Rectal smooth muscle tissue (tissue), 1 donor: ENCODE measurements at regions not wholly inside any gene's neighbourhood (a gene's known extent, or its start where the extent isn't known, plus 50 kb on each side); places are given as distances from the start of the nearest gene placed in this dataset.

Experiments
- H3K27ac ChIP-seq: one replicate; pipeline ENCODE4 v1.7.0; 2013; ENCODE audit warnings: low read depth, low read length, inconsistent platforms
- H3K27me3 ChIP-seq: one replicate; pipeline ENCODE4 v1.7.0; 2013; ENCODE audit warnings: low read length; ENCODE audit not compliant: control insufficient read depth, insufficient read depth
- H3K36me3 ChIP-seq: one replicate; pipeline ENCODE4 v1.7.0; 2013; ENCODE audit warnings: low read length; ENCODE audit not compliant: control insufficient read depth, insufficient read depth
- H3K4me1 ChIP-seq: one replicate; pipeline ENCODE4 v1.7.0; 2013; ENCODE audit warnings: low read length; ENCODE audit not compliant: control insufficient read depth, insufficient read depth
- H3K4me3 ChIP-seq: one replicate; pipeline ENCODE4 v1.7.0; 2013; ENCODE audit warnings: low read length
- H3K9ac ChIP-seq: one replicate; pipeline ENCODE4 v1.7.0; 2013; ENCODE audit warnings: low read length

DNA sequence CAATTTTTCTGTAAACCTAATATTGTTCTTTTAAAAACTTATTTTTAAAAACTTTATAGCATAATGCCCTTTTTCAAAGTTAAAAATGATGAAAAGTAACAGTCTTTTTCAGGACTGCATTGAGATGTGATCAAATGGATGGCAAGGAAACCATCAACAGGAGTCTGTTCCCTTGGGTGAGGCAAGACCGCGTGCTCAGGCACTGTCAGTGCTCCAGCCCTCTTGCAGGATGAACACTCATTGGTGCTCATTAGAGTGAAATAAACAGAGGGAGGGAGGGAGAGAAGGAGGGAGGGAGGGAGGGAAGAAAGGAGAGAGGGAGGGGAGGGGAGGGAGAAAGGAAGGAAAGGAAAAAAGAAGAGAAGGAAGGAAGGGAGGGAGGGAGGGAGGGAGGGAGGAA, 145.7 kb upstream of the CHST15 start:
- H3K4me3 ChIP-seq: no peak overlapping the region
- no peak overlapping the region for H3K27ac ChIP-seq
- H3K36me3 ChIP-seq: no peaks in the 10 kb centered on the region
- H3K4me1 ChIP-seq: no peaks in the 10 kb centered on the region
- no peak overlapping the region for H3K9ac ChIP-seq
- no peaks in the 10 kb centered on the region for H3K27me3 ChIP-seq

DNA sequence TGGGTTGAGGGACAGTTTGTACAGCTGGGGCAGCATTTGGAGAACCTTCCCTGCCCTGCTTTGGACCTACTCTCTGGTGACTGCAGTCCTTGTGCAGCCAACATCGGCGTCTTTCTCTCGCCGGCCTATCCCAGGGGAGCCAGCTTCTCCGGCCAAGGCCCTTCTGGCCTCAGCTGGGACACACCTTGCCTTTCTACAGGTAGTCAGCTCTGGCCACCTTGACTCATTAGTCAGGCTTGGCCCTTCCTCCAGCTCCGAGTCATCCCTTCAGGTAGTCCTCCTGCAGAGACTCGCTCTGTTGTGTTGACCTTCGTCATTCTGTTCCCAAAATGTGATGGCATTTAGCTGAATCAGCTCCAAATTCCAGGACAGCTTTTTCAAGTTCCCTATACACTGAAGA, 145.0 kb upstream of the CHST15 start:
- no peaks in the 10 kb centered on the region for H3K4me1 ChIP-seq
- no peak overlapping the region for H3K9ac ChIP-seq
- no peak overlapping the region for H3K4me3 ChIP-seq
- no peak overlapping the region for H3K27ac ChIP-seq
- H3K36me3 ChIP-seq: no peaks in the 10 kb centered on the region
- H3K27me3 ChIP-seq: no peaks in the 10 kb centered on the region

DNA sequence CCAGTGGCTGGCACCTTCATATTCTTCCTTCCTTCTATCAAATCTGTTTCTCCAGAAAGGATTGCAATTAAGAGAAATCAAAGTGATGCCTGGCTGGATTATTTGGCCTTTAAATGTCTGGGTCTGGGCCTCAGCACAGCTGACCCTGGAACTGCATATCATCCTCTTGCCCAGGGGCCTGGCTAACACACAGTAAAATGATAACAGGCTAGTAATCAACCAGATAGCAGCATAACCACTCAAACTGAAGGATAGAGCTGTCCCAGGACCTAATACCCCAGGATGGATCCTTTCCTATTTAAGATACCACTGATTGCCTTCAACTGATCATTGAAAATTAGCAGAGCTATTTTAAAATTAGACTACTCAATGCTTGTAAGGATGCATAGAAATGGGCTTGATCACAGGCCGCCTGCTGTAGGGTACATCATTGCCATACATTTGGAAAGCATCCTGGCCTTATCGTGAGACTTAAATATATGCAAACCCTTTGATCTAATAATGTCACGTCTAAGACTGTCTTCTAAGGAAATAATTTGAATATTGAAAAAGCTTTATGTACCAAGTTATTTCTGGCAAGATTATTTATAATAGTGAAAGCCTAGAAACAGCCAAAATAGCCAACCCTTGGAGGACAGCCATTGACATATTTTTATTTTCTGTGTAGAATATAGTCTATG, 144.0 kb upstream of the CHST15 start:
- H3K27me3 ChIP-seq: no peaks in the 10 kb centered on the region
- H3K9ac ChIP-seq: no peak overlapping the region
- no peaks in the 10 kb centered on the region for H3K36me3 ChIP-seq
- H3K4me1 ChIP-seq: no peaks in the 10 kb centered on the region
- no peak overlapping the region for H3K27ac ChIP-seq
- H3K4me3 ChIP-seq: no peak overlapping the region

DNA sequence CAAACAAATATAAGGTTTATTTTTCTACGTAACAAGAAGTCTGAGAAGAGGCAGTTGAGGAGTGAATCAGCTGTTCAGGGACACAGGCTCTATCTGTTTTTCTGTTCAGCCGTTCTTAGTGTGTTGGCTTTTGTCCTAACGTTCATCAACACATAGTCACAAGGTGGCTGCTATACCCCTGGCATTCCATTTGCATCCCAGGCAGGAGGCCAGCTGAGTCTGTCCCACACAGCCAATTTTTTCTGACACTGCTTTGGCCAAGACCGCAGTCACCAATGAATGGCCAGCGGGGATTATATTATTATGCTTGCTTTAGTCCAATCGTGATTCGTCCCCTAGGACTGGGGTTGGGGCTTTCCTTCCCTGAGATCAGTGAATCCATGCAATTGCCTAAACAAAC, 143.4 kb upstream of the CHST15 start:
- H3K4me1 ChIP-seq: no peaks in the 10 kb centered on the region
- H3K36me3 ChIP-seq: no peaks in the 10 kb centered on the region
- H3K9ac ChIP-seq: no peak overlapping the region
- no peak overlapping the region for H3K27ac ChIP-seq
- no peak overlapping the region for H3K4me3 ChIP-seq
- no peaks in the 10 kb centered on the region for H3K27me3 ChIP-seq

DNA sequence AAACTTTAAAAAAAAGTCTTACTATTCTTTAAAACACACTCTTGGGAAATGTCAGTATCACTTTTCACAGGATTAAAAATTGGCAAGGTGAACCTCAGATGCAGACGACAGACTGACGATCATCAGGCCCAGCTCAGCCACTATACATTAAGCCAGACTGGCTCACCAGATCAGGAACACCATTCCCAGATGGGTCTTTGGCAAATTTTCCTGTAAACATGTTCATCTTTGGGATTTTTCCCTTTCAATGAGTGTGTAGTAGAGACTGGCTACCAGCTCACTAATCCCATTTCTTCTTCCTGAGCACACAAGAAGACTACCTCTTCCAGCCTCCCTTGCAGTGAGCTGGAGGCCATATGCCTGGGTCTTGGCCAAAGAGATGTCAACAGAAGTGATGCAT, 142.7 kb upstream of the CHST15 start:
- H3K36me3 ChIP-seq: no peaks in the 10 kb centered on the region
- no peak overlapping the region for H3K9ac ChIP-seq
- no peak overlapping the region for H3K27ac ChIP-seq
- H3K4me3 ChIP-seq: no peak overlapping the region
- no peaks in the 10 kb centered on the region for H3K4me1 ChIP-seq
- H3K27me3 ChIP-seq: no peaks in the 10 kb centered on the region

DNA sequence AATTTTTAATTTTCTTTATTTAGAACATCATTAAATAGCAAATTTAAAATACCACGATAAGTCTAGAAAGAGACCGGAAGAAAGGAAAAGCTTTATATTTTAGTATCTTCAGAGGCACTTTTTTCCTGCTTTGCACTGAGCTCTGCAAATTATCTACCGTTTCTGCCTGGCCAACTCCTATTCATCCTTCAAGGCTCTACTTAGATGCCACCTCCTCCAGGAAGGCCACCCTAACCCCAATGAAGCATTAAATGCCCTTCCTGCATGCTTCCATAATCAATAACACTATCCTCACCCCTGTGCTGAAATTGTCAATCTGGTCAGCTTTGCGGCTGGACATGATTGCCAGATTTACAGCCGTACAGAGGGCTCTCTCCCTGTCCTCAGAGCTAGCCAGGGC, 141.8 kb upstream of the CHST15 start:
- Histone ChIP-seq H3K36me3 (no peaks in the 10 kb centered on the region), H3K4me3 (no peak overlapping the region), H3K27ac (no peak overlapping the region), H3K27me3 (no peaks in the 10 kb centered on the region), H3K9ac (no peak overlapping the region), H3K4me1 (no peaks in the 10 kb centered on the region)

DNA sequence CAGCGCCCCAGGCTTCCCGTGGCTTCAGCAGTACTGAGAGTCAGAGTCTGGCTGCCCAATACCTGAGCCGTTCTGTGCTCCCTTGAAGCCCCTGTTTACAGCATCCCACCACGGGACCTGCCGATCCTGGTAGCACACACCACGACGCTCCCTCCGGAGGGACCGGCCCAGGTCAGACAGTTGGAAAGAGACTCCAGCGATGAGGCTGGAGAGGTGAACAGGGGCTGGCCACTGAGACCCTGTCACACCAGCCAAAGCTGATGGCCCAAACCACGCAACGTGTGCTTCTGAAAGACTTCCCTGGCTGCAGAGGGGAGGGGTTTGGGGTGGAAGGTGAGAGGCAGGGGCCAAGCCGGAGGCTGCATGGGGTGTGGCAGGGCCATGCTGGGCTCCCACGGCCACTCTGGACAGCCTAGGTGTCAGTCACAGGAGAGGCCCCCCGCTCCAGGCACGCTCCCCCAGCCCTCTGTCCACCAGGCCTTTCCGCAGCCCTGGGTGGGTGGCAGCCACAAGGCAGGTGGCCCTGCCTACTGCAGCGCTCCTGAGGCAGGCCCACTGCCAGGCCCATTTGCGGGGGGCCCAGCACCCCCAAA, 140.2 kb upstream of the CHST15 start:
- Histone ChIP-seq H3K4me1 (no peaks in the 10 kb centered on the region), H3K27ac (no peak overlapping the region), H3K4me3 (no peak overlapping the region), H3K9ac (no peak overlapping the region), H3K27me3 (no peaks in the 10 kb centered on the region), H3K36me3 (no peaks in the 10 kb centered on the region)

DNA sequence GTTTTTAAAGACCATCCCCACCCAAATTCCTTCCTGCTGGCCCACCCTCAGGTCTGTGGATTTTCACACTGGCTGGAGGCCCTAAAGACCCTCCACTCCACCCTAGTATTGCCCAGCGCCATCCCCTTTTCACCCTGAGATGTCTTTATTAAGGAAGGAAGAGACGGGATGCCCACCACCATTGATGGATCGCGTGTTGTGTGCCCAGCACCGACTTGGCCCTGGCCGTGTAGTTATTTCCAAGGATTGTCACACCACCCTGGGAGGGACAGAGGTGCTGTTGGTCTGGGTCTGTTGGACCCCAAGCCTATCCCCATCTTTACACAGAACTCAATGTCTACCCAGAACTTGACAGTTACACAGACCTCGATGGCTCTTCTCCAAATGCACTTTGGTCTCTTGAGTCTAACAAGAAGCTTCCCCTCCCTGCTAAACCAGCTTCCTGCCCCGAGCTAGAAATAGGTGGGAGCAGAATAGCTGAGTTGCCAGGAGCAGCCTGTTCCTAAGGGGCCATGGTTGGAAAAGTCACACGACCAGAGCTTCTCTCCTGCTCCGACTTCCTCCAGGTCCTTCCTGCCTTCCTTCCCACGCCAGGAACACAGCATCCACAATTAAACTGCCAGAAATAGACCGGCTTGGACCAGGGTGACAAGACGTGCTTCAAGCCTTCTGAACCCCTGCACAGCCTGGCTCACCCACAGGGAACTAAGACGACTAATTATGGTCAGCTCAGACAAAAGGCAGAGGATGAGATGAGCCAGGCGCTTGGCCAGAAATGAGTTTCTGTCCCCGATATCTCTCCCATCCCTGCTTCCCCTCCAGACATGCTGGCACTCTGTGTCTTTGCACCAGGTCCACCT, 139.5 kb upstream of the CHST15 start:
- Histone ChIP-seq H3K36me3 (no peaks in the 10 kb centered on the region), H3K4me3 (no peak overlapping the region), H3K9ac (no peak overlapping the region), H3K27ac (no peak overlapping the region), H3K4me1 (no peaks in the 10 kb centered on the region), H3K27me3 (no peaks in the 10 kb centered on the region)

DNA sequence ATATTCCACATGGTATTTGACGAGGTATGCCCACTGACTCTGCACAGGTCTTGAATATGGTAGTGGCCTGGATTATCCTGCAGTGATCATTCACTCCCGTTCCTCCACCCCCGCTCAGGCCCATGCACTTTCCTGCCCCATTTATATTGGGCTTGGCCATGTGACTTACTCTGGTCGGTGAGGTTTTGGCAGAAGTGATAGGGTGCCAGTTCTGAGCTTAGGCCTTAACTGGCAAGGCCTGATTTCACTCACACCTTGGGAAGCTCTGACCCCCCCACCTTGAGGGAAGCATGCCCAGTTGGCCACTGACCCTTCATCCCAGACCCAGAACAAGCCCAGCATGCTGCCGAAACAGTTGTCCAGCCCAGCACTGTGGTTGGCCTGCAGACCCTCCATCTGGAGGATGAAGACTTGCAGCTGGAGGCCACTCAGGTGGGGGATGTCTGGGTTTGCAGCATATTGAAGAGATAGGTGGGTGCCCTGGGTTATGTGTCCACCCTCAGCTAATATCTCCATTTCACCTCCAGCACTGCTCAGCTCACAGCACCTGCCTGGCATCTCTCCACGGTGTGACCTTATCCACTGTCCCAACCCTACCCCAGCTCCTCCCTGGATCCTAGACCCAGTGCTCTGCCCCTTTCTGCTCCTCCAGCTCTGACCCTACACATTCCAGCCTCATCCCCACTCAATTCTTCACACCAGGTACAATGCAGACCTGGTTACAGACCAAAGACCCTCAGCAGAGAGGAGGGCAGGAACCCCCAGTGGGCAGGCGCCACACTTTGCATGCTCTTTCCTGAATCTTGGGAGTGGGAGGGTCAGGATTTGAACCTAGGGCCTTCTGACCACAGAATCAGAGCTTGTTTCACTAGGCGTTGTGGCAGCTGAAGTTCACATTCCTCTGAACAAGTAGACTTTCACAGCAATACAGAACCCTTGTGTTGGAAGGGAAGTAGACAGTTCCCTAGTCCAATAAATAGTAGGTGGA, 138.1 kb upstream of the CHST15 start:
- Histone ChIP-seq H3K4me3 (no peak overlapping the region), H3K4me1 (no peaks in the 10 kb centered on the region), H3K9ac (no peak overlapping the region), H3K27me3 (no peaks in the 10 kb centered on the region), H3K27ac (no peak overlapping the region), H3K36me3 (no peaks in the 10 kb centered on the region)

DNA sequence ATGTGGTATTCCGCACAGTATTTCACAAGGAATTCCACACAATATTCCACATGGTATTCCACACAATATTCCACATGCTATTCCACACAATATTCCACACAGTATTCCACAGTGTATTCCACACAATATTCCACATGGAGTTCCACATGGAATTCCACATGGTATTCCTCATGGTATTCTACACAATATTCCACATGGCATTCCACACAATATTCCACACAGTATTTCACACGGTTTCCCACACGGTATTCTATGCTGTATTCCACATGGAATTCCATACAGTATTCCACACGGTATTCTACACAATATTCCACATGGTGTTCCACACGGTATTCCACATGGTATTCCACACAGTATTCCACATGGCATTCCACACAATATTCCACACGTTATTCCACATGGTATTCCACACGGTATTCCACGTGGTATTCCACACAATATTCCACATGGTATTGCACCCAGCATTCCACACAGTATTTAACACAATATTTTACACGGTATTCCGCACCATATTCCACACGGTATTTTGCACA, 137.3 kb upstream of the CHST15 start:
- H3K9ac ChIP-seq: no peak overlapping the region
- H3K27ac ChIP-seq: no peak overlapping the region
- no peaks in the 10 kb centered on the region for H3K27me3 ChIP-seq
- H3K4me1 ChIP-seq: no peaks in the 10 kb centered on the region
- no peak overlapping the region for H3K4me3 ChIP-seq
- H3K36me3 ChIP-seq: no peaks in the 10 kb centered on the region

DNA sequence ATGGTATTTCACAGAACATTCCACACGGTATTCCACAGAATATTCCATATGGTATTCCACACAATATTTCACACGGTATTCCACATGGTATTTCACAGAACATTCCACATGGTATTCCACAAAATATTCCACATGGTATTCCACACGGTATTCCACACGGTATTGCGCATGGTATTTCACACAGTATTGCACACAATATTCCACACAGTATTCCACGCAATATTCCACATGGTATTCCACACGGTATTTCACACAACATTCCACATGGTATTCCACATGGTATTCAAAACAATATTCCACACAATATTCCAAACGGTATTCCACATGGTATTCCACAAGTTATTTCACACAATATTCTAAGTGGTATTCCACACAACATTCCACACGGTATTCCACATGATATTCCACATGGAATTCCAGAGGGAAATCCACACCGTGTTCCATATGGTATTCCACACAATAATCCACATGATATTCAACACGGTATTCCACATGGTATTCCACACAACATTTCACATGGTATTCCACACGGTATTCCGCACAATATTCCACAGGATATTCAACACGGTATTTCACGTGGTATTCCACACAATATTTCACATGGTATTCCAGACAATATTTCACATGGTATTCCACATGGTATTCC, 136.7 kb upstream of the CHST15 start:
- H3K27ac ChIP-seq: no peak overlapping the region
- no peaks in the 10 kb centered on the region for H3K27me3 ChIP-seq
- H3K4me1 ChIP-seq: peaks cover 5% of the 10 kb centered on the region
- H3K4me3 ChIP-seq: no peak overlapping the region
- no peak overlapping the region for H3K9ac ChIP-seq
- no peaks in the 10 kb centered on the region for H3K36me3 ChIP-seq
